HG02943 (cell line): ENCODE measurements at regions not wholly inside any gene's neighbourhood (a gene's known extent, or its start where the extent isn't known, plus 50 kb on each side); places are given as distances from the start of the nearest gene placed in this dataset.

Source experiments
- ATAC-seq: cut with Tn5 transposase; IDR thresholded peaks from one replicate; pipeline ENCODE4 v1.9.1; 2021; ENCODE audit warnings: mild to moderate bottlenecking, low read depth, moderate library complexity; ENCODE audit not compliant: unreplicated experiment

GRCh38 chr5:8306288-8306896 lies 437.4 kb downstream of the MTRR start:
- ATAC-seq, result no peak

DNA sequence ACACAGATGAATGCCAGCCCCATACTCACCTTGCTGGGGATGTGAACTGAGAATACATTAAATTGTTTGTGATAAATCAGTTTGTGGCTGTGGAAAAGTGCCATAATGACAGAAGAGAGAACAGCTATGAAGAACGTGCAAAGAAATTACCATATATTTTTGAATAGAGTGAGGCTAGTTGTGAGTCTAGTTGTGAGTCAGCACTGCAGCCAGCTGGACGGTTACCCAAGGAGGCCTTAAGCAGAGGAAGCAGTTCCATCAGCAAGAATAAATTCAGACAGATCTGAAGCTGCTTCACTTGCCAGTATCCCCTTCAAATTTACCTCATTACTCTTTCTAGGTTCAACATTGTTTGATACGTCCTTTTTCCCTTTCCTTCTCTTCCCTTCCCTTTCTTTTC lies 446.0 kb downstream of the MTRR start:
- no peak for ATAC-seq

DNA sequence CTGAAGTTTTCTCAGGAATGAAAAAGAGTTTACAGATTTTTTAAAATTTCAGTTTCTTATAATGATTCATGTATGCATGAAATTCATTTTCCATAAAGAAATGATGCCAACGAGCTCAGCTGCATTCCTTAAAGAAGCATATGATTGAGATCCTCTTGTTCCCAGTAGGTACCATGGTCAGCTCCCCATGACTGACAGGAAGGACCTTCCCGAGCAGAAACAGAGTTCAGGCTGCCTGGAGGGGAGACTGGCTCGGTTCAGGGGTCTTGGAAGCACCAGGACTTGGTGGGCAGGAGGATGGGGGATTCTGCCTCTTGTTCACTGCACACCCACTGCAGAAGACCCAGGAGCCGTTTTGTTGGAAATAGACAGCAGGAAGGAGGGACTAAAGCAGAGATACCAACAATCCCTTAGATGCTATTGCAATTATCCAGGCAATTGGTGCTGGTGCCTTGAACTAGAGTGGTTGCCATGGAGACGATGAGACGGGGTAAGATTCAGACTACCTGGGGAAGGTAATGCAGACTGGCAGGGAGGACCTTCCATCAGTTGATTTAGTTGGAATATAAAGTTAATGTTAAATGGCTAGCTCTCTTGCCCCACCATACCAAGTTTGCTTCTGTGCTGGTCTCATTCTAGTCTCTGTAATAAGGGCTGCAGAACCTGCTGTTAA lies 447.8 kb downstream of the MTRR start:
- ATAC-seq, result no peak

GRCh38 chr5:8317335-8317734 lies 448.4 kb downstream of the MTRR start:
- ATAC-seq, result no peak

GRCh38 chr5:8320244-8320643 lies 451.3 kb downstream of the MTRR start:
- no peak for ATAC-seq

DNA sequence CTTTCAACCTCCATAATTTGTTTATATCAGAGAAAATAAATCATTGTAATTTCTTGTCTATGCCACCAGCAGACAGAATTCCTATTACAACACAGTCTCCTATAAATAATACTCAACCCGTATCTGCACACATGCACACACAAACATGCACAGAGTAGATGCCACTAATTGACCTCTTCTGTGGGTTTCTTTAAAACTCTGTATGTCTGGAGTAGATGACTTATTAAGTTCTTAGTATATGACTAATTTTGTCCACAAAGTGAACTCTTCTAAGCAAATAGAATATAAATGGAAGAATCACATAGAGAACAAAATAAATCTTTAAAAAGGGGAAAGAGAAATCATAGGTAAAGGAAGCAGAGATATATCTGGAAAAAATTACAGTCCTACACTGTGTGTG lies 452.3 kb downstream of the MTRR start:
- no peak for ATAC-seq

GRCh38 chr5:8322484-8322883 lies 453.5 kb downstream of the MTRR start:
- ATAC-seq, result no peak

GRCh38 chr5:8327016-8327415 lies 458.1 kb downstream of the MTRR start:
- ATAC-seq, result no peak

- ATAC-seq, result no peak
Measured at GRCh38 chr5:8329773-8330172, 460.8 kb downstream of the MTRR start.

DNA sequence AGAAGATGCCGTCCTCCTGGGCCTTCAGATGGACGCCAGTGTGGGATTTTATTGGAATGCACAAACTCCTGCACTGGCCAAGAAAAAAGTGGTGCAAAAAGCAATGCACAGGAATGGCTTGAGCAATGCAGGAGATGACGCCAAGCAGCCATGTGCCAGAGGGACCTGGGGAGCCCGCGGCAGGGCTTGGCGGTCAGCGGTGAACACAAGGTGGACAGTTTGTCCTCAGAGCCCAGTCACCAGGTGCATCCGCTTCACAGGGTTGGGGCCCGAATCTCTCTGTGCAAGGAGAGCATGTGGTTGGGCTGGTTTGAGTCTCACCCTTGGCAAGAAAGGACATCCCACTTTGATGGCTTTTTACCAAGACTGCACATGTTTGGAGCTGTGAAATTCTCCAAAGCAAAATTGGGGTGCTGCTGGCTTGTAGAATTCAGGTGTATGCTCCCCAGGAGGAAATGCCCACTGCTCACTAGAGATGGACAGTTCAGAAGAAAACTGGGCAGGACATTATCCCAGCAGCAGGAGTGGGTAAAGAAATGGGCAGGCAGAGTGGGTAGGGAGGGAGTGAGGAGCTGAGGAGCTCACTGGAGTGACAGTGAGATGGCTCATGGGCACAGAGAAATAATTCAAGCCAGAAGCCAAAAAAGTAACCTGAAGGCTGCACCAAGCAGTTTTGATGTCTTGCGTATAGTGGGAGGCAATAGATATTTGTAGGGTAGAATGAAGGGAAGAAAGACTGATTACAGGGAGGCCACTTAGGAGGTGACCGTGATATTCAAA lies 463.9 kb downstream of the MTRR start:
- no peak for ATAC-seq

GRCh38 chr5:8333485-8333884 lies 464.5 kb downstream of the MTRR start:
- ATAC-seq, result no peak

DNA sequence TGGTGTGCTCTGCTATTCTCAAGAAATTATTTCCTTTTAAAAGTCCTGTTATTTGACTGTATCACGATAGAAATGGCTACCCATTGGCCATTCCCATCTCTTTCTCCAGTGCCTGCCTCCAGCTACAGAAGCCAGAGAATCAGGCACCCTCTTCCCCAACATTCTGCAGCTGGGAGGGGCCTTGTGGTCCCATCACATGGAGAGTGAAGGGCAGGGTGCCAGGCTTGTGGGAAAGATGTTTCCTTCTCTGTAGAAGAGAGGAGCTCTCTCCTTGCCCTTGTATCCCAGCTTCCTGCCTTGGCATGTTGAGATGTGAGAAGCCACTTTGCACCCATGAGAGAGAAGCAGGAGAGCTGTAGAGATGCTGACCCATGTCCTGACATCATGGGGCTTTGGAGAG lies 465.0 kb downstream of the MTRR start:
- ATAC-seq, result no peak

DNA sequence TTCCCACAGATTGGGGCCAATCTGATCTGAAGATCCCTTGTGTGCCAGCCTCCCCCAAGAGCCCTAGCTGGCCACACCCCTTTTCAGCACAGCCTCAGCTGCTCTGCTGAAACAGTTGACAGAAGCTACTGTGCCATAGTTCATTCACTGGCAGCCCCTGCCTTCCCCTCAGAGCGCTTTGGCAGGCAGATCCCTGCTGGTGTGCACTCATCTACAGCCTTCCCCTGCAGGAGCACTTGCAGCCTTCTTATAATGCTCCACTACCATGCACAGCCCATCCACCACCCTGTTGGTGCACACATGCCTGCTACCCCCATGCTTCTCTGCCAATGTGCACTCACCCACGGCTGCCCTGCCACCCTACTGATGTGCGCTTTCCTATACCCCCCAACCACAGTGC lies 471.3 kb downstream of the MTRR start:
- ATAC-seq, result no peak

- no peak for ATAC-seq
Measured at GRCh38 chr5:8340739-8341344, 471.9 kb downstream of the MTRR start.

DNA sequence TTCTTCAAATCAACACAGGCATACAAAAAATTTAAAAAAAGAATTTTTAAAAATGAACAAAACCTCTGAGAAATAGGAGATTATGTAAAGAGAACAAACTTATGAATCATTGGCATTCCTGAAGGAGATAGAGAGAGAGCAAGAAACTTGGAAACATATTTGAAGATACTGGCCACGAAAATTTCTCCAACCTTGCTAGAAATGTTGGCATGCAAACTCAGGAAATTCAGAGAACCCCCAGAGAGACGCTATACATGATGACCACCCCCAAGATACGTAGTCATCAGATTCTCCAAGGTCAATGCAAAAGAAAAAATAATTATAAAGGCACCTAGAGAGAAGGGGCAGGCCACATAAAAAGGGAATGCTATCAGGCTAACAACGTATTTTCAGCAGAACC lies 472.5 kb downstream of the MTRR start:
- ATAC-seq, result no peak

- no peak for ATAC-seq
Measured at GRCh38 chr5:8347984-8348383, 479.0 kb downstream of the MTRR start.

DNA sequence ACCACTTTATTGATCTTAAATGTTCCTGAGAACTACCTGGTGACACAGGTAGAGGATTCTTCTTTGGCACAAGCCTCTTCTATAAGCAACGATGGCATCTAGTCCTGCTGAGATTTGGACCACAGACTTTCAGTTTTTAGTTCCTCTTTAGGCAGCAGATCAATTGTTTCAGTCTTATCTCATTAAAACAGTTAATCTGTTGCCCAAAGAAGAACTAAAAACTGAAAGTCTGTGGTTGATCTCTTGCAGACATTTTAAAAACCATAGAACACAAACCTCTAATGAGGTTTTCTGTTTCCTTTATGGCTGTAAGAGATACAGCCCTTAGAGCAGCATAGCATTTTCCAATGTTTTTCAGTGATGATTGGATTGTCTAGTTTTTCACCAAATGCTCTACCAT lies 480.9 kb downstream of the MTRR start:
- peak; percentile 77 for ATAC-seq

DNA sequence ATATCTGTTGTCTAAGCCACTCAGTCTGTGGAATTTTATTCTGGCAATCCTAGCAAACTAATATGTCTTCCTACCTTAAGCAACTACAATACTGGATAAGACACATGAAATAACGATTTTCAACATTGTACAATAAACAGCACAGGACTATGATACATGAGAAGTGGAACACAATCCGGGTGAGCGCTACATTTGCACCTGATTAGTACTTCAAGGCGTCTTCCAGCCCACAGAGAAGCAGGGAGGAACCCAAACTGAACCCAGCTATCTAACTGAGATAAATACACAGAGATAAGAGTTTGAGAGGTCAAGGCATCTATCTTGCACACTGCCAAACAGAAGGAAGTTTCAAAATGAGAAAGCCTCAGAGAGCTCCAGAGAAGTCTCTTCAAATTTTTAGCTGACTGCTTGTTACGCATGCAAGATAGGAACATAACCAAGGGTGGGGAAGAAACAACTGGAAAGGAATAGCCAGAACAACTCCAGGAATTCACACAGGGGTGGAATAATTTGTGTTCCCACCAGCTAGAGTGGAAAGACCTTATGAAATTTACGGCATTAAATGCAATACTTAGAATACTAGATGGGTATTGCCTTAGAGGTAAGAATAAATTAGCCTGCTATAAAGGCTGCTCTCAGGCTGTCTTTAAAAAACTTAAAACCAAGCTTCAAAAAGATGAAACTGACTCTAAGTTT lies 481.8 kb downstream of the MTRR start:
- no peak for ATAC-seq

DNA sequence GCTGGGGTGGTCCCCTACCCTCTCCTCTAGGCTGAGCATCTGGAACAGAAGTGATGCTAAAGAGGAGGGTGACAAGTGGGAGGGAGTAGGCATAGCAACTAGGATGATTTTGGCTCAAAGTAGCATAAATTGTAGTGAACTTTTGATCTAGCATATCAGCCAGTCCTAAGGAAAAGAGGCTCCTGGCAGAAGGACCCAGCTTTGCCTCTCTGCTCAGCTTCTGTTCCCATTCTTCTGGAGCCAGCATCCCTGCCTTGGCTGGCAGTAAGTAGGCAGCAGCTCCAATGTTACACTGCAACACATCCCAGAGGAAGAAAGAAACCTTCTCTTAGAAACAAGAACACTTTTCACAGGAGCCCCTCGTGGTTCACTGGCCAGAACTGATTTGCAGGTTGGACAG lies 487.0 kb downstream of the MTRR start:
- ATAC-seq, result no peak

DNA sequence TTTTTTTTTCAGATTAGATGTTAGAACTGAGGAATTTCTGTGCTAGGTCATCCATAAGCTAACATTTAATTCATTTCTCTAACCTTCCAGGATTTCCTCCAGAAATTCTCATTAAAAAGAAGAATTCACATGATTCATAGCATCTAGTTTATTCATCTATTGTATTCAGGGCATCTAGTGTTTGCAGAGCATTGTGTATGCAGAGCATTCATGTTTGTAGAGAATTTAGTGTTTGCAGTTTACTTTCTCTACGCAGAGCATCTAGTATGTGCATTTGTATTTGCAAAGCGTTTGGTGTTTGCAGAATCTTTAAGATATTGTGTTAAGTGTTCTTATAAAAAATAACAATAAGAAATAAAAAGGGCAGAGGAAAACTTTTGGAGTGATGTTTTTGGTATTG lies 491.1 kb downstream of the MTRR start:
- no peak for ATAC-seq

GRCh38 chr5:8362495-8362894 lies 493.5 kb downstream of the MTRR start:
- no peak for ATAC-seq
